Stimulated activated CD8-positive, alpha-beta memory T cell treated with anti-CD3 and anti-CD28 coated beads, Interleukin-2, amount 100 ng/mL, for 1 hour (primary cell): ENCODE measurements at regions not wholly inside any gene's neighbourhood (a gene's known extent, or its start where the extent isn't known, plus 50 kb on each side); places are given as distances from the start of the nearest gene placed in this dataset.

Experiments used
- DNase-seq, 2 donors: peaks; one replicate each; pipeline ENCODE4 v3.0.0-alpha.2; 2020; ENCODE audit warnings: low read depth in 2 of 2

- DNase-seq = no peak
These were observed 688.8 kb upstream of the CCDC54 start for GRCh38 chr3:106688464-106688863.

- no peak for DNase-seq
These were observed 685.8 kb upstream of the CCDC54 start for GRCh38 chr3:106691476-106691875.

GRCh38 chr3:106692624-106693023 lies 684.6 kb upstream of the CCDC54 start:
- no peak for DNase-seq

- no peak for DNase-seq
These were observed 678.1 kb upstream of the CCDC54 start for GRCh38 chr3:106699122-106699521.

- no peak for DNase-seq
These were observed 676.3 kb upstream of the CCDC54 start for GRCh38 chr3:106700981-106701380.

- no peak for DNase-seq
These were observed 673.7 kb upstream of the CCDC54 start for GRCh38 chr3:106703524-106703923.

- no peak for DNase-seq
These were observed 669.9 kb upstream of the CCDC54 start for GRCh38 chr3:106707347-106707746.

- DNase-seq = no peak
These were observed 666.6 kb upstream of the CCDC54 start for GRCh38 chr3:106710596-106710995.

- no peak for DNase-seq
These were observed 665.6 kb upstream of the CCDC54 start for GRCh38 chr3:106711650-106712049.

- no peak for DNase-seq
These were observed 662.8 kb upstream of the CCDC54 start for GRCh38 chr3:106714400-106714799.

- DNase-seq = no peak
These were observed 662.0 kb upstream of the CCDC54 start for GRCh38 chr3:106715286-106715685.

- DNase-seq = no peak
These were observed 660.0 kb upstream of the CCDC54 start for GRCh38 chr3:106717178-106717780.

GRCh38 chr3:106719077-106719476 lies 658.2 kb upstream of the CCDC54 start:
- DNase-seq = no peak

GRCh38 chr3:106719583-106719982 lies 657.7 kb upstream of the CCDC54 start:
- DNase-seq = no peak

- no peak for DNase-seq
These were observed 656.7 kb upstream of the CCDC54 start for GRCh38 chr3:106720510-106720909.

- no peak for DNase-seq
These were observed 651.7 kb upstream of the CCDC54 start for GRCh38 chr3:106725566-106725965.

GRCh38 chr3:106728315-106729098 lies 648.7 kb upstream of the CCDC54 start:
- no peak for DNase-seq

- no peak for DNase-seq
These were observed 647.8 kb upstream of the CCDC54 start for GRCh38 chr3:106729481-106729880.

- DNase-seq = no peak
These were observed 646.0 kb upstream of the CCDC54 start for GRCh38 chr3:106731230-106731629.

- DNase-seq = no peak
These were observed 642.5 kb upstream of the CCDC54 start for GRCh38 chr3:106734712-106735111.

GRCh38 chr3:106737265-106737664 lies 640.0 kb upstream of the CCDC54 start:
- DNase-seq = no peak

- DNase-seq = no peak
These were observed 637.1 kb upstream of the CCDC54 start for GRCh38 chr3:106740116-106740515.

- DNase-seq = no peak
These were observed 631.7 kb upstream of the CCDC54 start for GRCh38 chr3:106745344-106746168.
